ENCODE measurements at regions not wholly inside any gene's neighbourhood (a gene's known extent, or its start where the extent isn't known, plus 50 kb on each side); places are given as distances from the start of the nearest gene placed in this dataset.

- H4K20me1 ChIP-seq (replicated peaks; ENCODE audit: insufficient read depth) = no peaks in the 10 kb centered on the region
- no peak for ATAC-seq
- Mint-ChIP-seq H3K4me1 (no peaks in the 10 kb centered on the region), H3K27ac (no peak overlapping the region), H3K4me3 (no peak overlapping the region), H3K27me3 (ENCODE audit: insufficient read depth, low read depth, poor library complexity) (peaks cover 4% of the 10 kb centered on the region), H3K36me3 (ENCODE audit: low read depth) (no peaks in the 10 kb centered on the region; the same call in 2 of the 3 replicates), H3K9me3 (no peaks in the 10 kb centered on the region; the same call in 1 of the 3 replicates)
- H3K4me1 ChIP-seq (ENCODE audit: insufficient read depth) = no peaks in the 10 kb centered on the region
- no peaks in the 10 kb centered on the region for H3K27me3 ChIP-seq (ENCODE audit: insufficient read depth)
- no peak overlapping the region for H3K4me2 ChIP-seq
- no peak for DNase-seq (ENCODE audit: low spot score)
- no peak for TF ChIP-seq ZNF114 (CRISPR knock-in tag; IDR thresholded peaks at IDR 0.05)
- no peak for TF ChIP-seq CTCF (conservative IDR thresholded peaks at IDR 0.05; ENCODE audit: low read depth in 2 of 2)
- TF ChIP-seq POLR2AphosphoS5 (IDR thresholded peaks at IDR 0.05; ENCODE audit: low read depth) = no peak
- TF ChIP-seq JUNB (IDR thresholded peaks at IDR 0.05; ENCODE audit: unreplicated experiment) = no peak
- no peak for TF ChIP-seq EZH2 (IDR thresholded peaks at IDR 0.05; ENCODE audit: low read depth, unreplicated experiment)
- no peak for TF ChIP-seq ZNF331 (CRISPR knock-in tag; IDR thresholded peaks at IDR 0.05; ENCODE audit: low read depth)
- TF ChIP-seq NANOG (IDR thresholded peaks at IDR 0.05; ENCODE audit: borderline replicate concordance) = no peak
- TF ChIP-seq ETS1 (IDR thresholded peaks at IDR 0.05) = no peak
- TF ChIP-seq STAT1 (IDR thresholded peaks at IDR 0.05; ENCODE audit: unreplicated experiment) = no peak
- no peak for TF ChIP-seq REST (IDR thresholded peaks at IDR 0.05; ENCODE audit: unreplicated experiment)
- no peak for TF ChIP-seq CREB1 (CRISPR knock-in tag; IDR thresholded peaks at IDR 0.05; ENCODE audit: low read depth)
- no peak for TF ChIP-seq EZH2phosphoT487 (IDR thresholded peaks at IDR 0.05; ENCODE audit: unreplicated experiment)
- TF ChIP-seq ZNF462 (CRISPR knock-in tag; IDR thresholded peaks at IDR 0.05) = no peak
- H3K9me2 ChIP-seq (ENCODE audit: insufficient read depth) = no peaks in the 10 kb centered on the region
- no peak overlapping the region for H3K27ac ChIP-seq (ENCODE audit: low read depth)
- H3K79me2 ChIP-seq (replicated peaks; ENCODE audit: insufficient read depth) = no peaks in the 10 kb centered on the region
- no peak overlapping the region for H3K4me3 ChIP-seq
- no peaks in the 10 kb centered on the region for H3K36me3 ChIP-seq (ENCODE audit: insufficient read depth)
- no peaks in the 10 kb centered on the region for H3F3A ChIP-seq (replicated peaks; ENCODE audit: low read depth)
- H2AFZ ChIP-seq = no peak overlapping the region
Measured at GRCh38 chr5:3217771-3218495, 377.7 kb upstream of the IRX1 start.
